ENCODE measurements at regions not wholly inside any gene's neighbourhood (a gene's known extent, or its start where the extent isn't known, plus 50 kb on each side); places are given as distances from the start of the nearest gene placed in this dataset.

DNA sequence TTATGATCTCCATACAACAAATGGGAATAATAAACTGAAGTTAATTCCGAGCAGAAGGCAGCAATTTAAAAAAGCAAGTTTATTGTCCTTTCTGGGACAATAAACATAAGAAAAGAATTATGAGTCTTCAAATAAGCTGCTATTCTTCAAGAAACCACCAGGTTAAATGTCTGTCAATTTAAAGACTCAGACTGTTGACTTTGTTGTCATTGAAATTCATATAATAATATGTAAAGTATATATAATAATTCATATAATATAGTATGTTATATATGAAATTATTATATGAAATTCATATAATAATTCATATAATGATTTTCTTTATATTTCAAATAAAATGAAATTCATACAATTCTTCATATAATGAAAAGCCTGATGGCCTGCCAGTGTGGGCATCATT, 497.5 kb upstream of the RGMB start:
- TF ChIP-seq SIN3A (IDR thresholded peaks at IDR 0.05; ENCODE audit: borderline replicate concordance, insufficient read depth, low read length) (no peak), POLR2AphosphoS5 (IDR thresholded peaks at IDR 0.05; ENCODE audit: low read depth, low read length) (no peak), TAF1 (IDR thresholded peaks at IDR 0.05; ENCODE audit: borderline replicate concordance, insufficient read depth, low read length) (no peak), FOXP2 (optimal IDR thresholded peaks at IDR 0.05; ENCODE audit: borderline replicate concordance, extremely low read depth, extremely low read length, insufficient read depth) (no peak)
- TF ChIP-seq, protein P1, sequence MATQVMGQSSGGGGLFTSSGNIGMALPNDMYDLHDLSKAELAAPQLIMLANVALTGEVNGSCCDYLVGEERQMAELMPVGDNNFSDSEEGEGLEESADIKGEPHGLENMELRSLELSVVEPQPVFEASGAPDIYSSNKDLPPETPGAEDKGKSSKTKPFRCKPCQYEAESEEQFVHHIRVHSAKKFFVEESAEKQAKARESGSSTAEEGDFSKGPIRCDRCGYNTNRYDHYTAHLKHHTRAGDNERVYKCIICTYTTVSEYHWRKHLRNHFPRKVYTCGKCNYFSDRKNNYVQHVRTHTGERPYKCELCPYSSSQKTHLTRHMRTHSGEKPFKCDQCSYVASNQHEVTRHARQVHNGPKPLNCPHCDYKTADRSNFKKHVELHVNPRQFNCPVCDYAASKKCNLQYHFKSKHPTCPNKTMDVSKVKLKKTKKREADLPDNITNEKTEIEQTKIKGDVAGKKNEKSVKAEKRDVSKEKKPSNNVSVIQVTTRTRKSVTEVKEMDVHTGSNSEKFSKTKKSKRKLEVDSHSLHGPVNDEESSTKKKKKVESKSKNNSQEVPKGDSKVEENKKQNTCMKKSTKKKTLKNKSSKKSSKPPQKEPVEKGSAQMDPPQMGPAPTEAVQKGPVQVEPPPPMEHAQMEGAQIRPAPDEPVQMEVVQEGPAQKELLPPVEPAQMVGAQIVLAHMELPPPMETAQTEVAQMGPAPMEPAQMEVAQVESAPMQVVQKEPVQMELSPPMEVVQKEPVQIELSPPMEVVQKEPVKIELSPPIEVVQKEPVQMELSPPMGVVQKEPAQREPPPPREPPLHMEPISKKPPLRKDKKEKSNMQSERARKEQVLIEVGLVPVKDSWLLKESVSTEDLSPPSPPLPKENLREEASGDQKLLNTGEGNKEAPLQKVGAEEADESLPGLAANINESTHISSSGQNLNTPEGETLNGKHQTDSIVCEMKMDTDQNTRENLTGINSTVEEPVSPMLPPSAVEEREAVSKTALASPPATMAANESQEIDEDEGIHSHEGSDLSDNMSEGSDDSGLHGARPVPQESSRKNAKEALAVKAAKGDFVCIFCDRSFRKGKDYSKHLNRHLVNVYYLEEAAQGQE (IDR thresholded peaks at IDR 0.05; ENCODE audit: insufficient read depth in 1 of 2, low read depth in 2 of 2, low read length in 2 of 2), result no peak
